Gastroesophageal sphincter (tissue), 3 donors: ENCODE measurements at regions not wholly inside any gene's neighbourhood (a gene's known extent, or its start where the extent isn't known, plus 50 kb on each side); places are given as distances from the start of the nearest gene placed in this dataset.

Experiments used
- EP300 ChIP-seq: sonication (generic); formaldehyde crosslinking; IDR thresholded peaks from one replicate; pipeline ENCODE4 v1.6.1; 2017; ENCODE audit warnings: antibody characterized with exemption, mild to moderate bottlenecking
- TF ChIP-seq, protein P1 (sequence below), 4 experiments: fragments of 200-600 bp in 2 of 4; fragments of 450-650 bp in 2 of 4; sonication (generic) in 1 of 4; IDR thresholded peaks; one replicate each; pipeline ENCODE4 v1.5.1; 2017 to 2019; ENCODE audit warnings: antibody characterized with exemption in 4 of 4, mild to moderate bottlenecking in 2 of 4, moderate library complexity in 2 of 4

DNA sequence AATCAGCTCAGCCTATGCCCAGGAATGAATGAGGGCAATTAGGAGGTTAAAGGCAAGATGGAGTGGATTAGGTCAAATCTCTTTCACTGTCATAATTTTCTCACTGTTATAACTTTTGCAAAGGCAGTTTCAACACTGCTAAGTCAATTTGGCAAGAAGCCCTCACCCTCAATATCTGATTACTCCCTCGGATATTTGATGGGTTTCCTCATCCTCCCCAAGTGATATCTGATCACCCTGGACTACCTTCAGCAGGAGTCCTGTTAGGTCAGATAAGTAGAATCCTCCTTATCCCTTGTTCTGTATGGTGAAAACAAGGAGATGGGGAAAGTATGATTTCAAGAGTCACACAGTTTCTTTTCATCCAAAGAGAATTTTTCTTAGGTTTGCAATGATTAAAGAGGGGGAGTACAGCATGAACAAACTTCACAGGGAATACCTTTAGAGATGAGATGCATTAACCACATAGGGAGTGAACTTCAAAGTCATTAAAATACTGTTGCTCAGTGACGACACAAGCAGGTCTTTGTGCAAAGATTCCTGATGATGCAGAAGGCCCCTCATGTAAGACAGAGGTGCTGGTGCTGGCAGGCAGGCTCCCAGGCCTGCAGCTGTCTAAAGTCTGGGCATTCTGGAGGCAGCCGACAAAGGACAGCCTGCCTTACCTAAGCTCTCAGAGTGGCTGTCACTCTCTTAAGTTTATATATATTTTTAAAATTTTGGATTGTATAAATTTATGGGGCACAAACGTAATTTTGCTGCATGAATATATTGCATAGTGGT, 75.4 kb upstream of the POM121L12 start:
- TF ChIP-seq EP300: no peak
- TF ChIP-seq, protein P1, sequence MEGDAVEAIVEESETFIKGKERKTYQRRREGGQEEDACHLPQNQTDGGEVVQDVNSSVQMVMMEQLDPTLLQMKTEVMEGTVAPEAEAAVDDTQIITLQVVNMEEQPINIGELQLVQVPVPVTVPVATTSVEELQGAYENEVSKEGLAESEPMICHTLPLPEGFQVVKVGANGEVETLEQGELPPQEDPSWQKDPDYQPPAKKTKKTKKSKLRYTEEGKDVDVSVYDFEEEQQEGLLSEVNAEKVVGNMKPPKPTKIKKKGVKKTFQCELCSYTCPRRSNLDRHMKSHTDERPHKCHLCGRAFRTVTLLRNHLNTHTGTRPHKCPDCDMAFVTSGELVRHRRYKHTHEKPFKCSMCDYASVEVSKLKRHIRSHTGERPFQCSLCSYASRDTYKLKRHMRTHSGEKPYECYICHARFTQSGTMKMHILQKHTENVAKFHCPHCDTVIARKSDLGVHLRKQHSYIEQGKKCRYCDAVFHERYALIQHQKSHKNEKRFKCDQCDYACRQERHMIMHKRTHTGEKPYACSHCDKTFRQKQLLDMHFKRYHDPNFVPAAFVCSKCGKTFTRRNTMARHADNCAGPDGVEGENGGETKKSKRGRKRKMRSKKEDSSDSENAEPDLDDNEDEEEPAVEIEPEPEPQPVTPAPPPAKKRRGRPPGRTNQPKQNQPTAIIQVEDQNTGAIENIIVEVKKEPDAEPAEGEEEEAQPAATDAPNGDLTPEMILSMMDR (IDR thresholded peaks at IDR 0.05): no peak
